Astrocyte of the spinal cord (primary cell): ENCODE measurements at regions not wholly inside any gene's neighbourhood (a gene's known extent, or its start where the extent isn't known, plus 50 kb on each side); places are given as distances from the start of the nearest gene placed in this dataset.

Experiments
- DNase-seq: peaks from one replicate; pipeline ENCODE4 v3.0.0; 2011; ENCODE audit warnings: low read depth, low spot score
- H3K4me3 ChIP-seq: 2 replicates; pipeline ENCODE4 v1.5.1; 2011; ENCODE audit warnings: low read depth, mild to moderate bottlenecking, low read length, moderate library complexity
- CTCF ChIP-seq: IDR thresholded peaks from 2 replicates; pipeline ENCODE4 v1.5.1; 2012; ENCODE audit warnings: low read depth, mild to moderate bottlenecking, low read length, inconsistent platforms
- in situ Hi-C: cut with HindIII; loops from 2 replicates; pipeline ENCODE4 v1.10.0; 2017; ENCODE audit warnings: low sequenced_read_pairs

- in situ Hi-C loops = no loop called here
- DNase-seq = no peak
- no peak overlapping the region for H3K4me3 ChIP-seq
- TF ChIP-seq CTCF = no peak
Measured at GRCh38 chr12:16719713-16720416, 113.9 kb upstream of the LMO3 start.

- H3K4me3 ChIP-seq = no peak overlapping the region
- in situ Hi-C loops = no loop called here
- no peak for TF ChIP-seq CTCF
- DNase-seq = no peak
Measured at GRCh38 chr12:16716928-16717327, 111.0 kb upstream of the LMO3 start.

- in situ Hi-C loops = no loop called here
- no peak for TF ChIP-seq CTCF
- H3K4me3 ChIP-seq = no peak overlapping the region
- DNase-seq = no peak
Measured at GRCh38 chr12:16692099-16692498, 86.1 kb upstream of the LMO3 start.

GRCh38 chr12:16691624-16692023 is 85.7 kb upstream of the LMO3 start:
- in situ Hi-C loops = no loop called here
- TF ChIP-seq CTCF = no peak
- no peak overlapping the region for H3K4me3 ChIP-seq
- no peak for DNase-seq

GRCh38 chr12:16688200-16688599 is 82.2 kb upstream of the LMO3 start:
- in situ Hi-C loops = no loop called here
- TF ChIP-seq CTCF = no peak
- DNase-seq = no peak
- H3K4me3 ChIP-seq = no peak overlapping the region

- H3K4me3 ChIP-seq = no peak overlapping the region
- peak; percentile 23 for TF ChIP-seq CTCF
- no peak for DNase-seq
- in situ Hi-C loops = no loop called here
Measured at GRCh38 chr12:16685107-16685506, 79.1 kb upstream of the LMO3 start.
